ENCODE measurements at regions not wholly inside any gene's neighbourhood (a gene's known extent, or its start where the extent isn't known, plus 50 kb on each side); places are given as distances from the start of the nearest gene placed in this dataset.

- no peak overlapping the region for H3K4me3 Mint-ChIP-seq
- Histone ChIP-seq H4K20me1 (ENCODE audit: control insufficient read depth, insufficient read depth, insufficient read length) (no peaks in the 10 kb centered on the region), H3K79me2 (ENCODE audit: insufficient read depth, low read length) (no peaks in the 10 kb centered on the region), H3K27me3 (ENCODE audit: insufficient read depth, low read length) (no peaks in the 10 kb centered on the region), H4K91ac (ENCODE audit: insufficient read length, low read depth, low read length) (no peak overlapping the region), H3K4ac (ENCODE audit: low read depth, low read length) (no peak overlapping the region), H3K56ac (ENCODE audit: insufficient read length, low read depth, low read length) (no peak overlapping the region), H3K79me1 (ENCODE audit: insufficient read depth, low read depth, low read length, poor library complexity, severe bottlenecking) (no peaks in the 10 kb centered on the region), H3K27ac (ENCODE audit: insufficient read length, low read depth, low read length) (no peak overlapping the region), H2BK20ac (ENCODE audit: low read depth, low read length, poor library complexity, severe bottlenecking) (no peak overlapping the region), H4K8ac (replicated peaks; ENCODE audit: insufficient read length, low read depth, low read length) (no peak overlapping the region), H3K9me3 (ENCODE audit: control insufficient read depth, low read depth, low read length) (no peaks in the 10 kb centered on the region), H2BK15ac (ENCODE audit: low read depth, low read length) (no peak overlapping the region), H3K18ac (ENCODE audit: insufficient read length, low read depth, low read length) (no peak overlapping the region), H3K23me2 (ENCODE audit: insufficient read length, low read depth, low read length, poor library complexity, severe bottlenecking) (no peaks in the 10 kb centered on the region), H3T11ph (ENCODE audit: low read length) (no peak overlapping the region), H3K23ac (ENCODE audit: insufficient read length, low read depth, low read length) (no peak overlapping the region), H2AFZ (ENCODE audit: low read length) (no peak overlapping the region), H2BK5ac (ENCODE audit: insufficient read length, low read length) (no peak overlapping the region), H3K4me1 (ENCODE audit: insufficient read depth, low read length) (no peaks in the 10 kb centered on the region), H3K4me2 (ENCODE audit: insufficient read depth, insufficient read length, low read length) (no peak overlapping the region), H2BK12ac (ENCODE audit: insufficient read length, low read depth, low read length) (no peak overlapping the region), H2BK120ac (ENCODE audit: low read depth, low read length, poor library complexity, severe bottlenecking) (no peak overlapping the region), H3K14ac (ENCODE audit: insufficient read depth, low read length) (no peak overlapping the region), H2AK5ac (ENCODE audit: insufficient read length, low read length) (no peak overlapping the region), H4K5ac (ENCODE audit: insufficient read length, low read depth, low read length) (no peak overlapping the region), H3K9ac (ENCODE audit: extremely low read depth, insufficient read length, low read length) (no peak overlapping the region)
- H3K36me3 Mint-ChIP-seq (ENCODE audit: insufficient read depth in 1 of 3, low read depth in 3 of 3) = no peaks in the 10 kb centered on the region
- H3K27ac Mint-ChIP-seq = no peak overlapping the region
- no peak for TF ChIP-seq CTCF (conservative IDR thresholded peaks at IDR 0.05)
- H3K9me3 Mint-ChIP-seq = no peaks in the 10 kb centered on the region
- H3K27me3 Mint-ChIP-seq (ENCODE audit: low read depth) = no peaks in the 10 kb centered on the region; the same call in 1 of the 2 replicates
- peaks cover 7 to 8% of the 10 kb centered on the region in 2 experiments for H3K4me1 Mint-ChIP-seq
- DNase-seq = no peak
These were observed 53.7 kb upstream of the DHX40 start for GRCh38 chr17:59511726-59512125.
